ENCODE measurements at regions not wholly inside any gene's neighbourhood (a gene's known extent, or its start where the extent isn't known, plus 50 kb on each side); places are given as distances from the start of the nearest gene placed in this dataset.

- TF ChIP-seq HNF4G (IDR thresholded peaks at IDR 0.05) (no peak), ZBTB33 (IDR thresholded peaks at IDR 0.05) (no peak), SP1 (IDR thresholded peaks at IDR 0.05) (no peak), REST (IDR thresholded peaks at IDR 0.05) (no peak), GABPA (IDR thresholded peaks at IDR 0.05 in 1 of 2, conservative IDR thresholded peaks at IDR 0.05 in 1 of 2) (no peak), TAF1 (conservative IDR thresholded peaks at IDR 0.05) (no peak), RAD21 (IDR thresholded peaks at IDR 0.05) (no peak), JUND (IDR thresholded peaks at IDR 0.05) (no peak), FOXA2 (IDR thresholded peaks at IDR 0.05) (no peak), RXRA (IDR thresholded peaks at IDR 0.05) (no peak), YY1 (IDR thresholded peaks at IDR 0.05) (no peak), ATF3 (IDR thresholded peaks at IDR 0.05) (no peak)
- TF ChIP-seq, protein P1, sequence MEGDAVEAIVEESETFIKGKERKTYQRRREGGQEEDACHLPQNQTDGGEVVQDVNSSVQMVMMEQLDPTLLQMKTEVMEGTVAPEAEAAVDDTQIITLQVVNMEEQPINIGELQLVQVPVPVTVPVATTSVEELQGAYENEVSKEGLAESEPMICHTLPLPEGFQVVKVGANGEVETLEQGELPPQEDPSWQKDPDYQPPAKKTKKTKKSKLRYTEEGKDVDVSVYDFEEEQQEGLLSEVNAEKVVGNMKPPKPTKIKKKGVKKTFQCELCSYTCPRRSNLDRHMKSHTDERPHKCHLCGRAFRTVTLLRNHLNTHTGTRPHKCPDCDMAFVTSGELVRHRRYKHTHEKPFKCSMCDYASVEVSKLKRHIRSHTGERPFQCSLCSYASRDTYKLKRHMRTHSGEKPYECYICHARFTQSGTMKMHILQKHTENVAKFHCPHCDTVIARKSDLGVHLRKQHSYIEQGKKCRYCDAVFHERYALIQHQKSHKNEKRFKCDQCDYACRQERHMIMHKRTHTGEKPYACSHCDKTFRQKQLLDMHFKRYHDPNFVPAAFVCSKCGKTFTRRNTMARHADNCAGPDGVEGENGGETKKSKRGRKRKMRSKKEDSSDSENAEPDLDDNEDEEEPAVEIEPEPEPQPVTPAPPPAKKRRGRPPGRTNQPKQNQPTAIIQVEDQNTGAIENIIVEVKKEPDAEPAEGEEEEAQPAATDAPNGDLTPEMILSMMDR (IDR thresholded peaks at IDR 0.05; ENCODE audit: low read depth, low read length, missing input control) = no peak
- TF ChIP-seq, protein P2, sequence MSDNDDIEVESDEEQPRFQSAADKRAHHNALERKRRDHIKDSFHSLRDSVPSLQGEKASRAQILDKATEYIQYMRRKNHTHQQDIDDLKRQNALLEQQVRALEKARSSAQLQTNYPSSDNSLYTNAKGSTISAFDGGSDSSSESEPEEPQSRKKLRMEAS (IDR thresholded peaks at IDR 0.05) = no peak
These were observed 257.4 kb downstream of the MATN1 start for GRCh38 chr1:30466026-30466425.
